ENCODE measurements at regions not wholly inside any gene's neighbourhood (a gene's known extent, or its start where the extent isn't known, plus 50 kb on each side); places are given as distances from the start of the nearest gene placed in this dataset.

DNA sequence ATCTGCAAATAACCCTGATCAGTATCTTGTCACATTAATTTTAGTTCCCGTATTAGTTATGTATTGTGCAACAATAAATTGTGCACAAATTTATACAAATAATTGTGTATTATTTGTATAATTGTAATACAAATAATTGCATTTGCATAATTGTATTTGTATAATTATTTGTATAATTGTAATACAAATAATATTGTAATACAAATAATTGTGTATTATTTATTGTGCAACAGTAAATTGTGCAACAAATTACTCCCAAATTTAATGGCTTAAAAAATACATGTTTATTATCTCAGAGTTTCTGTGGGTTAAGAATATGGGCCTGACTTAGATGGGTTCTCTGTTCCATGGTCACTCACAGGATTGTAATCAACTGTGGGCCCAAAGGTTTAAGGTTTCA is 86.2 kb upstream of the SAMSN1 start:
- TF ChIP-seq, protein P1, sequence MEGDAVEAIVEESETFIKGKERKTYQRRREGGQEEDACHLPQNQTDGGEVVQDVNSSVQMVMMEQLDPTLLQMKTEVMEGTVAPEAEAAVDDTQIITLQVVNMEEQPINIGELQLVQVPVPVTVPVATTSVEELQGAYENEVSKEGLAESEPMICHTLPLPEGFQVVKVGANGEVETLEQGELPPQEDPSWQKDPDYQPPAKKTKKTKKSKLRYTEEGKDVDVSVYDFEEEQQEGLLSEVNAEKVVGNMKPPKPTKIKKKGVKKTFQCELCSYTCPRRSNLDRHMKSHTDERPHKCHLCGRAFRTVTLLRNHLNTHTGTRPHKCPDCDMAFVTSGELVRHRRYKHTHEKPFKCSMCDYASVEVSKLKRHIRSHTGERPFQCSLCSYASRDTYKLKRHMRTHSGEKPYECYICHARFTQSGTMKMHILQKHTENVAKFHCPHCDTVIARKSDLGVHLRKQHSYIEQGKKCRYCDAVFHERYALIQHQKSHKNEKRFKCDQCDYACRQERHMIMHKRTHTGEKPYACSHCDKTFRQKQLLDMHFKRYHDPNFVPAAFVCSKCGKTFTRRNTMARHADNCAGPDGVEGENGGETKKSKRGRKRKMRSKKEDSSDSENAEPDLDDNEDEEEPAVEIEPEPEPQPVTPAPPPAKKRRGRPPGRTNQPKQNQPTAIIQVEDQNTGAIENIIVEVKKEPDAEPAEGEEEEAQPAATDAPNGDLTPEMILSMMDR (conservative IDR thresholded peaks at IDR 0.05; ENCODE audit: low read depth, low read length), result no peak
- TF ChIP-seq EZH2phosphoT487 (IDR thresholded peaks at IDR 0.05; ENCODE audit: borderline replicate concordance, low read length), result no peak
